GM23248 (cell line): ENCODE measurements at regions not wholly inside any gene's neighbourhood (a gene's known extent, or its start where the extent isn't known, plus 50 kb on each side); places are given as distances from the start of the nearest gene placed in this dataset.

Experiments used
- EZH2 ChIP-seq: fragments of 200-600 bp; sonication (generic); IDR thresholded peaks from 2 replicates; pipeline ENCODE4 v1.6.1; 2018; ENCODE audit warnings: antibody characterized with exemption, mild to moderate bottlenecking; ENCODE audit not compliant: insufficient read depth, poor library complexity, severe bottlenecking
- EZH2phosphoT487 ChIP-seq: fragments of 200-600 bp; sonication (generic); IDR thresholded peaks from 2 replicates; pipeline ENCODE4 v1.6.1; 2018; ENCODE audit warnings: antibody characterized with exemption, moderate library complexity, mild to moderate bottlenecking, low read depth; ENCODE audit not compliant: insufficient read depth

GRCh38 chr12:19849208-19849607, 409.9 kb downstream of the AEBP2 start:
- no peak for TF ChIP-seq EZH2
- no peak for TF ChIP-seq EZH2phosphoT487
